ENCODE measurements at regions not wholly inside any gene's neighbourhood (a gene's known extent, or its start where the extent isn't known, plus 50 kb on each side); places are given as distances from the start of the nearest gene placed in this dataset.

- no peaks in the 10 kb centered on the region for H3K4me1 ChIP-seq
- no peaks in the 10 kb centered on the region for H3K27me3 ChIP-seq (replicated peaks in 1 of 7)
- WGBS, 5 donors: 59 to 91% (median 74%) methylated on average over 2 of the region's 2 CpGs
- intact Hi-C loops (cut with DNase I; ENCODE audit: low total_unique reads): no loop called here
- H3K9me3 ChIP-seq: no peaks in the 10 kb centered on the region
- H3K4me3 ChIP-seq: no peak overlapping the region
- TF ChIP-seq POLR2A (IDR thresholded peaks at IDR 0.05): no peak
- no peak for TF ChIP-seq CTCF (IDR thresholded peaks at IDR 0.05 in 8 of 11, conservative IDR thresholded peaks at IDR 0.05 in 3 of 11)
- no peak for TF ChIP-seq POLR2AphosphoS5 (IDR thresholded peaks at IDR 0.05)
- no peaks in the 10 kb centered on the region for H3K36me3 ChIP-seq
- H3K27ac ChIP-seq: no peak overlapping the region
- no peak for DNase-seq
Measured at GRCh38 chr13:84774111-84774510, 891.8 kb upstream of the SLITRK1 start.

- Histone ChIP-seq H3K27ac (no peak overlapping the region), H3K4me3 (no peak overlapping the region), H3K36me3 (no peaks in the 10 kb centered on the region), H3K27me3 (replicated peaks in 1 of 7) (no peaks in the 10 kb centered on the region), H3K4me1 (no peaks in the 10 kb centered on the region), H3K9me3 (peaks cover 0 to 4% (median 0%) of the 10 kb centered on the region in 8 donors)
- TF ChIP-seq CTCF (IDR thresholded peaks at IDR 0.05 in 8 of 11, conservative IDR thresholded peaks at IDR 0.05 in 3 of 11): no peak
- no peak for TF ChIP-seq POLR2AphosphoS5 (IDR thresholded peaks at IDR 0.05)
- no peak for TF ChIP-seq POLR2A (IDR thresholded peaks at IDR 0.05)
- WGBS, 5 donors: 82 to 91% (median 89%) methylated on average over 1 of the region's 1 CpG
- intact Hi-C loops (cut with DNase I; ENCODE audit: low total_unique reads): no loop called here
- no peak for DNase-seq
Measured at GRCh38 chr13:84760956-84761355, 878.7 kb upstream of the SLITRK1 start.

GRCh38 chr13:84749126-84749525 is 866.9 kb upstream of the SLITRK1 start:
- TF ChIP-seq POLR2AphosphoS5 (IDR thresholded peaks at IDR 0.05) (no peak), POLR2A (IDR thresholded peaks at IDR 0.05) (no peak), CTCF (IDR thresholded peaks at IDR 0.05 in 8 of 11, conservative IDR thresholded peaks at IDR 0.05 in 3 of 11) (no peak)
- Histone ChIP-seq H3K9me3 (no peaks in the 10 kb centered on the region), H3K27ac (no peak overlapping the region), H3K27me3 (replicated peaks in 1 of 7) (no peaks in the 10 kb centered on the region), H3K36me3 (no peaks in the 10 kb centered on the region), H3K4me1 (no peaks in the 10 kb centered on the region), H3K4me3 (no peak overlapping the region)
- intact Hi-C loops (cut with DNase I; ENCODE audit: low total_unique reads): no loop called here
- DNase-seq: no peak
- 49 to 75% (median 58%) methylated on average over 1 of the region's 1 CpG for WGBS, 5 donors

- H3K27me3 ChIP-seq (replicated peaks in 1 of 7): no peaks in the 10 kb centered on the region
- H3K4me1 ChIP-seq: no peaks in the 10 kb centered on the region
- no peak overlapping the region for H3K4me3 ChIP-seq
- no peak for DNase-seq
- no peak overlapping the region for H3K27ac ChIP-seq
- 76 to 87% (median 80%) methylated on average over 5 of the region's 5 CpGs for WGBS, 5 donors
- intact Hi-C loops (cut with DNase I; ENCODE audit: low total_unique reads): no loop called here
- H3K36me3 ChIP-seq: no peaks in the 10 kb centered on the region
- no peaks in the 10 kb centered on the region for H3K9me3 ChIP-seq
- TF ChIP-seq POLR2A (IDR thresholded peaks at IDR 0.05) (no peak), POLR2AphosphoS5 (IDR thresholded peaks at IDR 0.05) (no peak), CTCF (IDR thresholded peaks at IDR 0.05 in 8 of 11, conservative IDR thresholded peaks at IDR 0.05 in 3 of 11) (no peak)
Measured at GRCh38 chr13:84745051-84745551, 862.8 kb upstream of the SLITRK1 start.
